Astrocyte (in vitro differentiated cells and primary cell): ENCODE measurements at regions not wholly inside any gene's neighbourhood (a gene's known extent, or its start where the extent isn't known, plus 50 kb on each side); places are given as distances from the start of the nearest gene placed in this dataset.

Experiments
- EZH2 ChIP-seq: IDR thresholded peaks from 2 replicates; pipeline ENCODE4 v1.6.1; 2012; ENCODE audit warnings: mild to moderate bottlenecking, low read length, inconsistent platforms; ENCODE audit not compliant: insufficient read depth
- TF ChIP-seq, protein P1 (sequence below): IDR thresholded peaks from 2 replicates; pipeline ENCODE4 v1.5.1; 2011; ENCODE audit warnings: low read depth, mild to moderate bottlenecking, inconsistent platforms, low read length, moderate library complexity; ENCODE audit not compliant: insufficient read depth

DNA sequence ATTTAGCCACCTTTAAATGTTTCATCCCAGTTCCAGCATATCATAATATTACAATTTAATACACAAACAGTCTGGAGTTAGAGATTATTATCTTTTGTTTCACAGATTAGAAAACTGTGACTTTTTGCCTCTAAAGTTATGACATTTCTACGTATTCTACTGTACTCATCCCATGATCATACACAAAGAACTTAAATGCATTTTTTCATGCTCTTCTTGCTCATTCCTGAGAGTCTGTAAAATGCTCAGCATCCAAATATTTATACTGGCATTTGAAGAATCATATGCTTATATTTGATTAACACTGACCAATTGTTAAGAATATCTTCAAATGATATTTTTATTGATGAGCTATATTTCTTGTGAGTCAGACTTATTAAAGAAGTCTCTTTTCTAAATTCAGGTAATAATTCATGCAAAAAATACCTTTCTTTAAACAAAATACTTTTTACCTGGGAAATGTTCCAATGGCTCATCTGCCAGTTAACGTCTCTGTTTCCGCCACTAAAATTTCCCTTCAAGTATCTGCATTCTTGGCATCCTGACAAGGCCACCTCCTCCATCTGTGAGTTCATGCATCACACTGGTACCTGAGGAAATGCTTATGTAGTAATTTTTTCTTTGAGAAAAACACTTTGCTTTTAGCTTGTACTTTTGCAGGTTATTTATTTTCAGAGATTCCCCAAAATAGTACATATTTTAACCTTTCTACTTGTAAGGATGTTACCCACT, 139.6 kb upstream of the RASA1 start:
- TF ChIP-seq, protein P1, sequence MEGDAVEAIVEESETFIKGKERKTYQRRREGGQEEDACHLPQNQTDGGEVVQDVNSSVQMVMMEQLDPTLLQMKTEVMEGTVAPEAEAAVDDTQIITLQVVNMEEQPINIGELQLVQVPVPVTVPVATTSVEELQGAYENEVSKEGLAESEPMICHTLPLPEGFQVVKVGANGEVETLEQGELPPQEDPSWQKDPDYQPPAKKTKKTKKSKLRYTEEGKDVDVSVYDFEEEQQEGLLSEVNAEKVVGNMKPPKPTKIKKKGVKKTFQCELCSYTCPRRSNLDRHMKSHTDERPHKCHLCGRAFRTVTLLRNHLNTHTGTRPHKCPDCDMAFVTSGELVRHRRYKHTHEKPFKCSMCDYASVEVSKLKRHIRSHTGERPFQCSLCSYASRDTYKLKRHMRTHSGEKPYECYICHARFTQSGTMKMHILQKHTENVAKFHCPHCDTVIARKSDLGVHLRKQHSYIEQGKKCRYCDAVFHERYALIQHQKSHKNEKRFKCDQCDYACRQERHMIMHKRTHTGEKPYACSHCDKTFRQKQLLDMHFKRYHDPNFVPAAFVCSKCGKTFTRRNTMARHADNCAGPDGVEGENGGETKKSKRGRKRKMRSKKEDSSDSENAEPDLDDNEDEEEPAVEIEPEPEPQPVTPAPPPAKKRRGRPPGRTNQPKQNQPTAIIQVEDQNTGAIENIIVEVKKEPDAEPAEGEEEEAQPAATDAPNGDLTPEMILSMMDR, result no peak
- no peak for TF ChIP-seq EZH2
